Activated CD4-positive, alpha-beta T cell treated with anti-CD3 and anti-CD28 coated beads, Interleukin-2, amount 50 U/mL, for 24 hours (primary cell): ENCODE measurements at regions not wholly inside any gene's neighbourhood (a gene's known extent, or its start where the extent isn't known, plus 50 kb on each side); places are given as distances from the start of the nearest gene placed in this dataset.

Experiments
- DNase-seq, 2 donors: peaks; one replicate each; pipeline ENCODE4 v3.0.0-alpha.2; 2020; ENCODE audit warnings: low read depth in 1 of 2, low spot score in 1 of 2

DNA sequence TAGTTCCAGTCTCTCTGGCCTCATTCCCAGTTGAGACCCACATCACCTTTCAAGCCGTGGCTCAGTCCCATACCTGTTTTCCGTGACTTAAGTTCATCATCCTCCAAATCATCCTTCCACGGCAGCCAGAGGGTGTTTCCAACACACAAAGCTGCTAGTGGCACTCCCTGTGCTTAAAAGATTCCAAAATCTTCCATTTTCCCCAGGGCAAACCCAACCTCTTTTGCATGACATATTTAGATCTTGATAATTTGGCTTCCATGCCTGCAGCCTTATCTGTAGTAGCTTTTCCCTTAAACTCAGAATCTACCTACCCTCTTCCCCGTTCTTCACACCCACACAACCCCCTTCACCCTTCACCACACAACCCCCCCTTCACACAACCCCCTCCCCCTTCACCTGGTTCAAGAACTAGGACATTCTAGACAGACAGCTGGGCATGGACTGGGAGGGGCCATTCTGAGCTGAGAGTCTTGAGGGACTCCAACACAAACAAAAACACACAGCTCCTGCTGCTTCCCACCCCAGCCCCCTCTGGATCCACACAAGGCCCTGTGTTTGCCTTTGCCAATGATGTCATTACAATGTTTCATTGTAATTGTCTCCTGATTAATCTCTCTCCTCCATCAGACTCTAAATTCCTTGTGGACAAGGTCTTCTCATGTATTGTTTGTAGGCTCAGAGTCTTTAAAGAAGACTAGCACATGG lies 268.2 kb downstream of the SH3GL2 start:
- no peak for DNase-seq

- DNase-seq = no peak
Measured at GRCh38 chr9:17847908-17848307, 269.0 kb downstream of the SH3GL2 start.

GRCh38 chr9:17852108-17852507 lies 273.2 kb downstream of the SH3GL2 start:
- DNase-seq = no peak

GRCh38 chr9:17854487-17854886 lies 275.6 kb downstream of the SH3GL2 start:
- no peak for DNase-seq

DNA sequence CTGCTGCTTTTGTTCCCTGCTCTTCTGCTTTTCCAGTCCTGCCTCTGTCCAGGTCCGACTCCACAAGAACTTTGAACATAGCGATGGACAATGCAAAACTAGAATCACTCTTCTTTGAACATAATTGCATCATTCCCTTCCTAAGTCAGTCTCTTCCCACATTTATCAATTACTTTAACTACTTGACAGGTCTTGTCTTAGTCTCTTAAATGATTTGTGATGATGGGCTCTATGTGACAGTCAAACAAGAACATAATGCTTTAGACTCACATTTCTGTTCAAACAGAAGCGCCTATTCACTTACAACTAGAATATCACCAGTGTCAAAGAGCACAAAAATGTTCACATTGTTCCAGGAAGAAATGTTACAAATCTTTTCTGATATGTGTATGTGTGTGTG lies 278.1 kb downstream of the SH3GL2 start:
- no peak for DNase-seq

DNA sequence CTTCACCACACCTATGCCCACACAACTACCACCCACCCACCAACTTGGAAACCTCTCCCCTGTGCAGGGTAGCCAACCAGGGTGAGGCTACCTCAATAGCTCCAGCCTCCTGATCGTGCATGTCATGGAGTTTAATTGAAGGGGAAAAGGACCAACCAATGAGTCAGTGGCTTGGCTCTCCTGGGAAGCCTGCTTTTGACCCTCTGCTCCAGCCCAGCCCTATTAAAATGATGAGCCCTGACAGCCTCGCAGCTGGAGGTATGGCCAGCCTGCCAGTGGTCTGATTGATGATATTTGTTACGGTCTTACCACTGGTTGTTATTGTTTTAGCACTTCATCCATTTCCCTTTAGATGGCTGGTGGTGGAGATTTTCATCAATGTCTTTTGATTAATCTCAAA lies 280.4 kb downstream of the SH3GL2 start:
- DNase-seq = no peak

DNA sequence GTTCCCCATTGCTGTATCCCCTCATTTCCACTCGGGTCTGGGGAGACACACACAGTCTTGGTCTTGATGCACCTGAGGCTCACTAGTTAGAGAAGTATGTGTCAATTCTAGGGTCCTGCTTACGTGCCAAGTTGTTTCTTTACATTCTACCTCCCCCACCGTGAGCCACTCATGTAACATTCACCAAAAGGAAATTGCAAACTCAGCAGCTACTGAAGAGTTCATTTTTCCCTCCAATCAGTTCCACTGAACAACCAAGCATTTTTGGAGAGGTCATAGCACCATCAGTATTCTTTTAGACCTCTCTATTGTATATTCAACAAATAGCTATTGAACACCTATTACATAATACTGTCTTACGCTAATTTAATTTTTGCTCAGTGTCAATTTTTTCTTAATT lies 281.1 kb downstream of the SH3GL2 start:
- DNase-seq = no peak

DNA sequence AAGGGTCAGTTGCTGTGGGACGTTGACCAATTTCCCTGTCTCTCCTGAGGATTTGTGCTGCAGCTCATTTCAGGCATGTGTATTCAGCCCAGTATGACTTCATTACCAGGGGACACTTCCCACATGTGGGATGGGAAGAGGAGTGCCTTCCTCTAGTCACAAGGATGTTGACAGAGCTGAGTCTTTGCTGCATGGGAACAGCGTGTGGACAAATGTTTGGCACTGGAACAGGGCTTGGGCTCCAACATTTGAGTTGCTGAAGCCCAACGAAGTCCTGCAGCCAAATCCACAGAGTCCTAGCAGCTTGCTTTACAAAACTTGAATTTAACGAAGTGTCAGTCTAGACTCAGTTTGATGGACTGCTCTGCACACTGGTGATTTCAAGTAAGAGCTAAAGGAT lies 283.2 kb downstream of the SH3GL2 start:
- DNase-seq = no peak

- no peak for DNase-seq
Measured at GRCh38 chr9:17862629-17863028, 283.8 kb downstream of the SH3GL2 start.

DNA sequence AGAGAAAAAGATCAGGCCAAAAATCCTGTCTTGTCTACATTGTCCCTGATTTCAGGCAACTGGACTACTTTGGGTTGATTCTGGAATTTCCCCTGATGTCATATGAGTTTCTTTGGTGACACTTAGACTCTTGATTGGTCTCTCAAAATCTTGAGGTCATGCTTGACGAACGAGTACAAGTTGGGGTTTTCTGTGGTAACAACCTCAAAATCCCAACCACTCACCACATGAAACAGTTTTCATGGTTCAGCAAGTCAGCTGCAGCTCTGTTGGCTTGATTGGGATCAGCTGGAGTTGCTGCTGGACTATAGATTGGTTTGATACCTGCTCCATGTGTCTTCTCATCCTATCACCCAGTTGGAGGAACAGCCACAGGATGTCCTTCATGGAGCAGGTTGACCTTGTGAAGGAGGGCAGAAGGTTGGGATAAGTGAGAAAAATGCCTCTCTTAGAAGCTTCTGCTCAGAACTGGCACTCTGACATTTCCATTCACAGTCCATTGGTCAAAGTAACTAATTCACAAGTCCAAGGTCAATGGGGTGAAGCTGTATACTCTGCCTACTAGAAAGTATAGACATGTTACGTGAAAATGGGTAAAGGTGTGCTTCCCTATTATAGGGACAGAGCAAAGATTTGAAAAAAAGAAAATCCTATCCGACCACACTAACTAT lies 284.5 kb downstream of the SH3GL2 start:
- DNase-seq = no peak

DNA sequence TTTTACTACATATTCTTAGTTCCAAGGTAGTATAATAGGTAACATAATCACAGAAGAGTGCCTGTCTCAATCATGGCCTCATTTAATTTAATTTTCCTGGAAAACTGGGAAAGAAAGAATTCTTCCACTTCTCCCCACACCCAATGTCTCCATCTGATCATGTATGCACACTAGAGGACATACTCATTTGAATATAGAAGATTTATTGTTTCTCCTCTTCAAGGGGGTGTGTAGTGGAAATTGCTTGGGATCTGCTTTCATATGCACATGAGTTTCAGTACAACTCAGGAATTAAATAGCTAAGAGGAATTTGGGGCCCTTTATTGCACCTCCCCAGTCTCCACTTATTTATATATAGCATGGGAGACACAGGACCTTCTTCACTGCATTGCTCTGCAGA lies 285.1 kb downstream of the SH3GL2 start:
- no peak for DNase-seq

DNA sequence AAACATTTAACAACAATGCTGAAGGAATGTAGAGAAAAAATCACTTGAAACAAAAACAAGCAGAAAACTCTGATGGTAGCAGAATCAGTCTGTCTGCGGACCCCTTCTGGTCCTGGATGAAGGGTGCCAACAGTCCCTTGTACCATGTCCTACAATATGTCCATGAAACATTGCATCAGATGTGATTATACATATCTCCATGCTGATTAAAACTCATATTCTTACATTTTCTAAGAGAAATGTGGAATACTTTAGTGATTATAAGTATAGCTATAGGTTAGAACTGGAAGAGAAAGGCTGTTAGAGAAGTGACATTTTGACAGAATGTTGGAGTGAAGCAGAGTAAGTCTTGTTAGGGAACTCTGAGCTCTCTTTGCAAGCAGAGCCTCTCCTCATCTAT lies 286.1 kb downstream of the SH3GL2 start:
- no peak for DNase-seq

DNA sequence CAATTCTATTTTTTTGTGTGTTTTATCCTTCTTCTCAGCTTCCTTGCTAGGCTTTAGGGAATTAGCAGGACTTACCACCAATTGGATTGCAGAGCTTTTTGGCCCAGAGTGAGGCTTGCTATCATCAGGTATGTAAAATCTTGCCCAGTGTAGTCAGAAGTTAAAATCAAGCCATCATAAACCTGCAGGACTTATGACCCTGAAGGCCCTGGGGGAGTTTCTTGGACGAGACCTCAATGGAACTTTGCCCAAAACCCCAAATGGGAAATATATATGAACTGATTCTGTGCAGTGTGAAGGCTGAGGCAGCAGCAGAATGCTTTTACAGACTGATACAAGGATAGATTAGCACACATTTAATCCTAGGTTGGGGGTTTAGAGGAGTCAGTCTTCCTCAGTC lies 287.0 kb downstream of the SH3GL2 start:
- DNase-seq = no peak

DNA sequence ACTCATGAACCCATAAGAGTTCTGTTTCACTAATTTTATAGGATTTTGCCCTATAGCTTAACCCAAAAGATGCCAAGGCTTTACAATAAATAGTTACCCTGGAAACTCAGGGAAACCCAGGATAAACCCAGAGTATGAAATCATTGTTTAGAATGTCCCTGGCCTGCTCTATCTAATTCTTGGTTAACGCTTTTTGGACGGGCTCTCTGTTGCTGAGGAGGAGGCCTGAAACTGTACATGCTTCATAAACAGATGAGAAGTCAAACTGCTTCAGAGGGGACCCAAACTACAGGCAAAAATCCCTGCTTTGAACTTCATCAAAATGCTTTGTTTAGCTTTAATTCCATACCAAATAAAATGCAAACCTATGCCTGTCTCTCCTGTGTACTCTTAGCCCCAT lies 291.9 kb downstream of the SH3GL2 start:
- no peak for DNase-seq

GRCh38 chr9:17871213-17871890 lies 292.5 kb downstream of the SH3GL2 start:
- no peak for DNase-seq

GRCh38 chr9:17875886-17876285 lies 297.0 kb downstream of the SH3GL2 start:
- no peak for DNase-seq

DNA sequence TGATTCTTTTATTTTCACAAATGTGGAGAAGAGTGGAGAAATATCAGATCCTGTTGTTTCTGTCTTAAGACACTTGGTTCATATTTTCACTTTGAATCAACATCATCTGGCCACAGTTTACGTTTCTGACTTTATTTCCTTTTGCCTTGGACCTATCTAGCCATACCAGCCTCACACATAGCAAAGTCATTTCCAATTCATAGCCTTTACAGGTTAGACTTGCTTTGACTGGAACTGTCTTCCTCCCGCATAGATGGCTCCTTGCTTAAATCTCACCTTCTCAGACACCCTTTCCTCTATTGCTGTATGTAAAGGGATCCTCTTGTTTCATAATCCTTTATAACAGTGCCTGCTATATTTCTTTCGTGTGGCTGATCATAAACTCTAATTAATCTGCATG lies 297.8 kb downstream of the SH3GL2 start:
- no peak for DNase-seq

GRCh38 chr9:17878810-17879370 lies 300.0 kb downstream of the SH3GL2 start:
- no peak for DNase-seq

- no peak for DNase-seq
Measured at GRCh38 chr9:17881371-17881770, 302.5 kb downstream of the SH3GL2 start.

DNA sequence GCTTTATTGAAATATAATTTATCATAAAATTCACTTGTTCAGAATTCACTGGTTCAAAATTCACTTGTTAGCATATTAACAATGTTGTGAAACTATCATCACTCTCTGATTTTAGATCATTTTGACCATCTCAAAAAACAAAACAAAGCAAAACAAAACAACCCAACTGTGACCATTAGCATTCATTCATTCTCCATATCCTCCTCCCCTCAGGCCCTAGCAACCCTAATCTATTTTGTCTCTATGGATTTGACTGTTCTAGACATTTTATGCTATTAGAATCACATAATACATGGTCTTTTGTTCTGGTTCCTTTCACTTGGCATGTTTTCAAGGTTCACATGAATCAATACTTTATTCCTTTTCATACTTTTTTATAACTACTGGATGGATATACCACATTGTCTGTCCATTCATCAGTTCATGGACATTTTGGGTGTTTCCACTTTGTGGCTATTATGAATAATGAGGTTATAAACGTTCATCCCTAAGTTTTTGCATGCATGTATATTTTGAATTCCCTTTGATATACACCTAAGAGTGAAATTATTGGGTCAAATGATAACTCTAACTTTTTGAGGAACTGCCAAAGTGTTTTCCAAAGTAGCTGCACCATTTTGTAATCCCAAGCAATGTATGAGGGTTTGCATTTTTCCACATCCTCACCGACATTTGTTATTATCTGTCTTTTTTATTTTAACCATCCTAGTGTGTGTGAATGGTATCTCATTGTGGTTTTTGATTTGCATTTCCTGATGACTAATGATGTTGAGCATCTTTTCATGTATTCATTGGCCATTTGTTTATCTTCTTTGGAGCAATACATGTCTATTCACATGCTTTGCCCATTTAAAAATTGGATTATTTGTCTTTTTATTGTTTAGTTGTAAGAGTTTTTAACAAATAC lies 304.1 kb downstream of the SH3GL2 start:
- no peak for DNase-seq

GRCh38 chr9:17888066-17888465 lies 309.2 kb downstream of the SH3GL2 start:
- DNase-seq = no peak
